Epithelial cell of esophagus (primary cell): ENCODE measurements at regions not wholly inside any gene's neighbourhood (a gene's known extent, or its start where the extent isn't known, plus 50 kb on each side); places are given as distances from the start of the nearest gene placed in this dataset.

ENCODE experiments used
- DNase-seq: peaks from one replicate; pipeline ENCODE4 v3.0.0; 2010; ENCODE audit warnings: low read depth
- H3K4me3 ChIP-seq: 2 replicates; pipeline ENCODE4 v1.5.1; 2011; ENCODE audit warnings: mild to moderate bottlenecking, low read length, control low read depth
- TF ChIP-seq, protein P1 (sequence below): IDR thresholded peaks from 2 replicates; pipeline ENCODE4 v1.5.1; 2011; ENCODE audit warnings: low read depth, mild to moderate bottlenecking, low read length, control low read depth, inconsistent platforms; ENCODE audit not compliant: insufficient read depth; ENCODE audit errors: missing control alignments

DNA sequence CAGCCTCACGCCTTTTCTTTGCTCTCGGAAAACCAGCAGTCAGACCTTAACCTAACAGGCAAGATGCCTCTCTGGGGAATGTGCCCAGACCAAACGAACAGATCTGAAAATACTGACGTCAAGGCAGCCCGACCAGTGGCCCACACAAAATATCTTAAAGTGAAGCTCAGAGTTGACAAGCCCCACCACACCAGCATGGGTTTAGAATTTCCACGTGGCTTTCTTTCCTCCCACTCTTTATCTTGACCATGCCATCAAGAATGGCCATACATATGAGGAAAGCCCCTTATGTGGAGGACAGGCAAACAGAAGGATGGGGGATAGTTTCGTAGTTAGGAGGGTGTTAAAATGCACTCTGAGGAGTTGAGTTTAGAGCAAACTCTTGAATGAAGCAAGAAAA, 89.8 kb downstream of the MRPL32 start:
- H3K4me3 ChIP-seq: no peak overlapping the region
- TF ChIP-seq, protein P1, sequence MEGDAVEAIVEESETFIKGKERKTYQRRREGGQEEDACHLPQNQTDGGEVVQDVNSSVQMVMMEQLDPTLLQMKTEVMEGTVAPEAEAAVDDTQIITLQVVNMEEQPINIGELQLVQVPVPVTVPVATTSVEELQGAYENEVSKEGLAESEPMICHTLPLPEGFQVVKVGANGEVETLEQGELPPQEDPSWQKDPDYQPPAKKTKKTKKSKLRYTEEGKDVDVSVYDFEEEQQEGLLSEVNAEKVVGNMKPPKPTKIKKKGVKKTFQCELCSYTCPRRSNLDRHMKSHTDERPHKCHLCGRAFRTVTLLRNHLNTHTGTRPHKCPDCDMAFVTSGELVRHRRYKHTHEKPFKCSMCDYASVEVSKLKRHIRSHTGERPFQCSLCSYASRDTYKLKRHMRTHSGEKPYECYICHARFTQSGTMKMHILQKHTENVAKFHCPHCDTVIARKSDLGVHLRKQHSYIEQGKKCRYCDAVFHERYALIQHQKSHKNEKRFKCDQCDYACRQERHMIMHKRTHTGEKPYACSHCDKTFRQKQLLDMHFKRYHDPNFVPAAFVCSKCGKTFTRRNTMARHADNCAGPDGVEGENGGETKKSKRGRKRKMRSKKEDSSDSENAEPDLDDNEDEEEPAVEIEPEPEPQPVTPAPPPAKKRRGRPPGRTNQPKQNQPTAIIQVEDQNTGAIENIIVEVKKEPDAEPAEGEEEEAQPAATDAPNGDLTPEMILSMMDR: no peak
- DNase-seq: no peak

DNA sequence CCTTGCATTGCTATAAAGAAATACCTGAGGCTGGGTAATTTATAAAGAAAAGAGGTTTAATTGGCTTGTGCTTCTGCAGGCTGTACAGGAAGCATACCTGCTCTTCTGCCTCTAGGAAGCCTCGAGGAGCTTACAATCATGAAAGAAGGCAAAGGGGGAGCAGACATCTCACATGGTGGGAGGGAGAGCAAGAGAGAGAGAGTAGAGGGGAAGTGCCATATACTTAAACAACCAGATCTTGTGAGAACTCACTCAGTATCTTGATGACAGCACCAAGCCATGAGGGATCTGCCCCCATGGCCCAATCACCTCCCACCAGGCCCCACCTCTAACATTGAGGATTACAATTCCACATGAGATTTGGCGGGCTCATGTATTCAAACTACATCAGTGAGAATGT, 79.1 kb upstream of the HECW1 start:
- no peak overlapping the region for H3K4me3 ChIP-seq
- TF ChIP-seq, protein P1: no peak
- DNase-seq: no peak

- DNase-seq: no peak
- H3K4me3 ChIP-seq: no peak overlapping the region
- TF ChIP-seq, protein P1: no peak
Measured at GRCh38 chr7:43034535-43035002, 77.9 kb upstream of the HECW1 start.

DNA sequence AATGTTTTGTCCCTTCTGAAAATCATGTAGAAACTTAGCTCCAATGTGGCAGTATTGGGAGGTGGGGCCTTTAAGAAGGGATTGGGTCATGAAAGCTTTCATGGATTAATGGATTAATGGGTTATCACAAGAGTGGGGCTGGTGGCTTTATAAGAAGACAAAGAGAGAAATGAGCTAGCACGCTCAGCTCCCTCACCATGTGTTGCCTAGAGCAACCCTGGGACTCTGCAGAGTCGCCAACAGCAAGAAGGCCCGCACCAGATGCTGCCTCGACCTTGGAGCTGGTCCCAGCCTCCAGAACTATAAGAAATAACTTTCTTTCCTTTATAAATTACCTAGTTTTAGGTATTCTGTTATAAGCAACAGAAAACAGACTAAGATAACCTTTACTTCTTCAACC, 74.9 kb upstream of the HECW1 start:
- no peak for DNase-seq
- TF ChIP-seq, protein P1: no peak
- no peak overlapping the region for H3K4me3 ChIP-seq

GRCh38 chr7:43038254-43038653, 74.2 kb upstream of the HECW1 start:
- DNase-seq: peak; percentile 55
- H3K4me3 ChIP-seq: no peak overlapping the region

GRCh38 chr7:43039346-43039745, 73.1 kb upstream of the HECW1 start:
- no peak for DNase-seq
- TF ChIP-seq, protein P1: no peak
- no peak overlapping the region for H3K4me3 ChIP-seq

More at GRCh38 chr7:43038254-43038653, 74.2 kb upstream of the HECW1 start:
- TF ChIP-seq, protein P1: no peak

DNA sequence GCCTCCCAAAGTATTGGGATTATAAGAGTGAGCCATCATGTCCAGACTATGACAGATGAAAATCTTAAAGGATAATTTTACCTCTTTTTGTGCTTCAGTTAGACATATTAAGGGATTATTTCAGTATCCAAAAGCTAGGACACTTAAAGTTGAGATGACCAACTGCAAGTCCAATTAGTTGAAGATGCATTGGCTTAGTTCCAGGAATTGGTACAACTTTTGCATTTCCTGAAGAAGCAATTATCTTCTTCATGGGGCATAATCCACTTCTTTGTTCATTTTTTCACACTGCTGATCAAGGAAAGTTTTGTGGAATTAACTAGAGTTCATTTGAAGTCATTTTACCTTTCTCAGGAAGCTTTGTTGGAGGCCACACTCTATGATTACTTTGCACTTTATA, 72.0 kb upstream of the HECW1 start:
- TF ChIP-seq, protein P1: no peak
- DNase-seq: no peak
- no peak overlapping the region for H3K4me3 ChIP-seq
